ENCODE measurements at regions not wholly inside any gene's neighbourhood (a gene's known extent, or its start where the extent isn't known, plus 50 kb on each side); places are given as distances from the start of the nearest gene placed in this dataset.
"Not testable (repeated sequence)": the region's sequence is repeated elsewhere in the genome, so short reads cannot be mapped to it uniquely, and the experiment has no call there.

DNA sequence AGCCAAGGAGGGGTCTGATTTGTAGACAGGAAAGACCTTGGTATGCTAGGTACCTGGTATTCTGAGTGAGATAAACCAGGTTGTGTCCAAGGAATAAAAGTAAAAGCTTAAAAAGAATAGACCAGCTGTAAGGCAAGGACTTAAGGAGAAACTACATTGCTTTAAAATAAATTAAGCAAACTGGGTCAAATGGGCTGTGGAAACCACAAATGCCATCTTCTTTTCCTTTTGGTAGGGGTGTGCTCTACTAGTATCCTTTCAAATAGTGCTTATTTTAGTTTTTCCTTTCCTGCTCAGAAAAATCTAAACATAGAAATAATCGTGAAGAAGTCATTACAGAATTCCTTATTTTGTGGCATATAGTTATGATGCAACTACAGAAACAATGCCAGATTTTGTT, 138.6 kb upstream of the KLF12 start:
- DNase-seq (ENCODE audit: extremely low read depth, low read depth) = no peak
- TF ChIP-seq, protein P1, sequence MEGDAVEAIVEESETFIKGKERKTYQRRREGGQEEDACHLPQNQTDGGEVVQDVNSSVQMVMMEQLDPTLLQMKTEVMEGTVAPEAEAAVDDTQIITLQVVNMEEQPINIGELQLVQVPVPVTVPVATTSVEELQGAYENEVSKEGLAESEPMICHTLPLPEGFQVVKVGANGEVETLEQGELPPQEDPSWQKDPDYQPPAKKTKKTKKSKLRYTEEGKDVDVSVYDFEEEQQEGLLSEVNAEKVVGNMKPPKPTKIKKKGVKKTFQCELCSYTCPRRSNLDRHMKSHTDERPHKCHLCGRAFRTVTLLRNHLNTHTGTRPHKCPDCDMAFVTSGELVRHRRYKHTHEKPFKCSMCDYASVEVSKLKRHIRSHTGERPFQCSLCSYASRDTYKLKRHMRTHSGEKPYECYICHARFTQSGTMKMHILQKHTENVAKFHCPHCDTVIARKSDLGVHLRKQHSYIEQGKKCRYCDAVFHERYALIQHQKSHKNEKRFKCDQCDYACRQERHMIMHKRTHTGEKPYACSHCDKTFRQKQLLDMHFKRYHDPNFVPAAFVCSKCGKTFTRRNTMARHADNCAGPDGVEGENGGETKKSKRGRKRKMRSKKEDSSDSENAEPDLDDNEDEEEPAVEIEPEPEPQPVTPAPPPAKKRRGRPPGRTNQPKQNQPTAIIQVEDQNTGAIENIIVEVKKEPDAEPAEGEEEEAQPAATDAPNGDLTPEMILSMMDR (IDR thresholded peaks at IDR 0.05; ENCODE audit: low read depth, low read length) = no peak

DNA sequence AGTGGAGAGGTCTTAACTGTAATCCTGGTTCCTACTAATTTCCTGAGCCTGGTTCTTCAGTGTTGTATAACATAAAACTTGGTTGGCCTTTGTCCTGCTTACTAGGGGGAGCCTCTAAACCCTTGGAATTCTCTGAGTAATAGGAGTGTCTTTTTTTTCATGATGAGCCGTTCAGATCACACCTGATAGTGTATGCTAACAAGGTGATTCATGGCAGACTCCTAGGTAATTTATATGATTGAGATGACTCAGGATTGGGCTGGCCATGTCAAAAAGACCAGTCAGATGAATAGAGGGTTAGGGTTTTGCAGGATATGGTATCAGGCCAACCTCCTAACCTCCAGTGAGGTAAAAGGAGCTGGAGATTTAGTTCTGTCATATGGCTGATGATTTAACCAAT, 135.8 kb upstream of the KLF12 start:
- TF ChIP-seq, protein P1 (IDR thresholded peaks at IDR 0.05; ENCODE audit: low read depth, low read length) = no peak
- DNase-seq (ENCODE audit: extremely low read depth, low read depth) = no peak

DNA sequence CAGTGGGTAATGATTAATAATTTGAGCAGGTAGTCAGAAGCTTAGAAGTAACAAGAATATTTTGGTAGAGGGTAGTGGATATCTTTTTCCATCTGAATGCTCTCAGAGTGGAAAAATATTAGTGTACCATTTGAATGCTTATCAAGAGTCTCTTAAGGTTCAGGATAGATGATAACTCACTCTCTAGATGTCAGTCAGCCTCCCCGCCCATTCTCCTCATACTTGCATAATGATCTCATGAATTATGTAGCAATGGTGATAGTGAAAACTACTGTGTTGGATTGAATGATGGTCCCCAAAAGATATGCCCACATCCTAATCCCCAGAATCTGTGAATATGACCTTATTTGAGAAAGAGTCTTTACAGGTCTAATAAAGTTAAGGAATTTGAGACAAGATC, 132.7 kb upstream of the KLF12 start:
- DNase-seq (ENCODE audit: extremely low read depth, low read depth) = no peak
- TF ChIP-seq, protein P1 (IDR thresholded peaks at IDR 0.05; ENCODE audit: low read depth, low read length) = no peak

DNA sequence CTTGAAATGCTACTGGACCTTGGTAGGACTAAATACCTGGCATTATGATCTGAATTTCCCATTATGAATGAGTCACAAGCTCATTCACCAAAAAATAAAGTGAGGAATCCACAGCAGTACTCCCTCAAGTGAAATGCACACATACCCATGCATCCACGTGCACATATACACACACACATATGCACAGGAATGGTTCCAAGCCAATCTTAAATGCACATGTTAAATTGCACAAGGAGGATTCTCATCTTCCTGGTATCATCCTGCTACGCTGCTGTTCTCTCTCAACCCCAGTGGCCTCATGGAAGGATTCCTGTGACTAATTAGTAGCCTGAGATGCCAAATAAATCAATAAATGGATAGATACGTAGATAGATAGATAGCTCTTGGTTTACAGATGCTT, 132.1 kb upstream of the KLF12 start:
- TF ChIP-seq, protein P1 (IDR thresholded peaks at IDR 0.05; ENCODE audit: low read depth, low read length) = no peak
- no peak for DNase-seq (ENCODE audit: extremely low read depth, low read depth)

DNA sequence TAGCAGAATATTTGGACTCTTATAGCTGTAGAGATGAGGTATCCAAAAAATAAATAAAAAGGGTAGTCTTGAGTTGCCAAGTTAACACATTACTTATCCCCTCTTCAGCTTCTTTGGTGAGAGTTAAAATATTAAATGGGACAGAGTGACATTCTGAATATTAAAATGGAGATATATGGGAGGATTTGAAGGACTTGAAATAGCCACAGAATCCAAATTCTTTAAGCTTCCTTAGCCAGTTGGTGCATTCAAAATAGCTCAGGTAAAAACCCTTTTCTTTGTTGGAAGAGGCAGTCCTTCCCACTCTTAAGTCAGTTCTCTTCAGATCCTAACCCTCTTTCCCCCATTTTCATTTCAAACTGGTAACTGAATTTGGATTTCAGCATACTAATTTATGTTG, 130.1 kb upstream of the KLF12 start:
- DNase-seq (ENCODE audit: extremely low read depth, low read depth) = no peak
- TF ChIP-seq, protein P1 (IDR thresholded peaks at IDR 0.05; ENCODE audit: low read depth, low read length) = no peak

DNA sequence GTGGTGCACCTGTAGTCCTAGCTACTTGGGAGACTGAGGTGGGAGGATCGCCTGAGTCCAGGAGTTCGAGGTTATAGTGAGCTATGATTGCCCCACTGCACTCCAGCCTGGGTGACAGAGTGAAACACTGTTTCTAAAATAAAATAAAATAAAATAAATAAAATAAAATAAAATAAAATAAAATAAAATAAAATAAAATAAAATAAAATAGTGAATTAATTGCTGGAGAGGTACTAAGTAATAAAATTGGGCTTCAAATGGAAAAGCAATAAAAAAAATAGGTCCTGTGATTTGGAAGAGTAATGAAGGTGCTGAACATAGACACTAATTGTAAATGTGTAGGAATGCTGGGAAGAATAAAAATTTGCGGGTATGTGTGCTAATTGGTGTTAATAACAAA, 126.2 kb upstream of the KLF12 start:
- not testable (repeated sequence) for DNase-seq (ENCODE audit: extremely low read depth, low read depth)

DNA sequence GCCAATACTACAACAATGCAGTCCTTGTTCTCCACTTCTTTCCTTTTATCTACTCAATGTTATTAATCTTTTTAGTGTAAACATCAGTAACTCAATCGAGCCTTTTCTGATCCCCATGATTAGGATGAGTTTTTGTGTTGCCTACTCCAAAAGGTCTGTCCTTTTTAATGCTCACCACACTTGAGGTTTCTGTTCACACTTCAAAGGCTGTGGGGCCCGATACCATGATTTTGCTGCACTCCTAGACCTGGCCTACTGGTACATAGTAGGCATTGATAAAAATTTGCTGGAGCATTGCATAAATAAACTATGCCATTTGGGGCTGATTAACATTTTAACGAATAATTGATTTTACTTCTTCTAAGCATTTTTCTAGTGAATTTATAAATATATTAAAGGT, 125.4 kb upstream of the KLF12 start:
- DNase-seq (ENCODE audit: extremely low read depth, low read depth) = no peak
- TF ChIP-seq, protein P1 (IDR thresholded peaks at IDR 0.05; ENCODE audit: low read depth, low read length) = no peak

DNA sequence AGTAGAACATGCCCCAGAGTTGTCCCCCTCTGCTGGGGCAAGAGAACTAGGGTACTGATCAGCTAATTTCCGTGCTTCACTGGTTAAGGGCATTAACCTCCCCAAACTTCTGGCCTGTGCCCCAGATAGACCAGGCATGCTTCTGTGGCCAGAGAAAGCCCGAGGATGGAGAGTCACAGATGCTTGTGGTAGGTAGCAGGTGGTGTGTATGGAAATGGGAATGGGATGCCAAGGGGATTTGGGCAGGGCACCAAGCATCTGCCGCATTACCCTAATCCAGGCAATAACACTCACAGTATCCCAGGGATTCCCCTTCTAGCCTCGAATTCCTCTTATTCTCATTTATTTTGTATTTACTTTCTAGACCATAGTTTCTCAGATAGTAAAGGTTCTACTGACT, 124.8 kb upstream of the KLF12 start:
- no peak for DNase-seq (ENCODE audit: extremely low read depth, low read depth)
- TF ChIP-seq, protein P1 (IDR thresholded peaks at IDR 0.05; ENCODE audit: low read depth, low read length) = no peak

All from AG09319 (cell line).